ENCODE measurements at regions not wholly inside any gene's neighbourhood (a gene's known extent, or its start where the extent isn't known, plus 50 kb on each side); places are given as distances from the start of the nearest gene placed in this dataset.

DNA sequence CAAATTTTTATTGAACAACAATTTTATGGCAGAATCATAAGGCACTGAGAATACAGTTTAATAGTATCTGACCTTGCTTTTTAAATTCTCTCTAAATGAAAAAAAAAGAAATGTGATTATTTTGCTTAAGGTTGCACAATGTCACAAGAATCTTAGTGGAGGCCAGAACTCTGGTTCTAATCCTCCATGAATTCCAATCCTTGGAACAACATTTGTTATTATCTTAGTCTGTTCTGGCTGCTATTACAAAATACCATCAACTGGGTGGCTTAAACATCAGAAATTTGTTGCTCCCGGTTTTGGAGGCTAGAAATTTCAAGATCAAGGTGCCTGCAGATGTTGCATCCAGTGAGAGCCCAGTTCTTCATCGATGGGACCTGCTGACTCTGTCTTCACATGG lies 158.2 kb upstream of the POM121L12 start:
- H3K4me3 ChIP-seq (ENCODE audit: low read depth, poor library complexity, severe bottlenecking): no peak overlapping the region
- intact Hi-C loops (cut with DNase I; ENCODE audit: low total_unique reads): no loop called here
- DNase-seq (ENCODE audit: low spot score in 2 of 2): no peak
- TF ChIP-seq POLR2A (IDR thresholded peaks at IDR 0.05) (no peak), CTCF (IDR thresholded peaks at IDR 0.05) (no peak)
- 52 to 63% methylated on average over 2 of the region's 2 CpGs for WGBS, 2 donors

DNA sequence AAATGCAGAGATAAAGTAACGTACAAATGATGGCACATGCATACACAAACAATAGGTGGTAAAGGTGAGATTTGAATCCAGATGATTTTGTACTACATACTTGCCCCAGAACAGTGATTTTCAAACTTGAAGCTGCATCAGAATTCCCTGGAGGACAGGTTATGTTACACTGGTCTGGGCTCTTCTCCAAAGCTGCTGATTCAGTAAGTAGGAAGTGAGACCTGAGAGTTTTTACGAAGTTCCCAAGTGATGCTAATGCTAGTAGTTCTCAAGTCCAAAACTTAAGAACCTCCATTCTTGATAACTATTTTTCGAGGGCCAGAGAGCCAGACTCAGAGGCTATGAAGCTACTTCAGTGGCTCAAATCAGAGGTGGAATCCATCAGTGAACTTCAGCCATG lies 159.0 kb upstream of the POM121L12 start:
- H3K4me3 ChIP-seq (ENCODE audit: low read depth, poor library complexity, severe bottlenecking): no peak overlapping the region
- intact Hi-C loops (cut with DNase I; ENCODE audit: low total_unique reads): no loop called here
- DNase-seq (ENCODE audit: low spot score in 2 of 2): no peak
- no peak for TF ChIP-seq POLR2A (IDR thresholded peaks at IDR 0.05)
- TF ChIP-seq CTCF (IDR thresholded peaks at IDR 0.05): no peak
- 63 to 78% methylated on average over 3 of the region's 3 CpGs for WGBS, 2 donors

GRCh38 chr7:52863652-52864051 lies 171.8 kb upstream of the POM121L12 start:
- TF ChIP-seq POLR2A (IDR thresholded peaks at IDR 0.05): no peak
- no peak for TF ChIP-seq CTCF (IDR thresholded peaks at IDR 0.05)
- H3K4me3 ChIP-seq (ENCODE audit: low read depth, poor library complexity, severe bottlenecking): no peak overlapping the region
- intact Hi-C loops (cut with DNase I; ENCODE audit: low total_unique reads): no loop called here
- no peak for DNase-seq (ENCODE audit: low spot score in 2 of 2)
- WGBS, 2 donors: 71 to 74% methylated on average over 2 of the region's 2 CpGs

DNA sequence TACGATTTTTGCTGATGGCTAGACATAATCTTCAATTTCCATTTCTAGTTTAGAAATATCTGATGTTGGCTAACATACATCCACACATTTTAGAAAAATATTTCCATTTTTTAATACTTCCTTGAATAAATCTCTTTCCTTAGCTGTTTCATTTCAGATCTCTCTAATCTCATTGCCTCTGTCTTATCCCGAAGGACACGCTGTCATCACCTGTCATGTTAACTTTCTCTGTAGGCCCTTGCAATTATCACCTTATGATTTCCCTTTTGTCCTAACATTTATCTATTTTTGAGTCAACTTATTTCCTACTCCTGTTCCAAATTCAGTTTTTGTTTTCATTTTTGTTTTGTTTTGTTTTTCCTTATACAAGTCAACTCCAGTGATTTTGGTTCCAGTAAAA lies 173.1 kb upstream of the POM121L12 start:
- TF ChIP-seq POLR2A (IDR thresholded peaks at IDR 0.05) (no peak), CTCF (IDR thresholded peaks at IDR 0.05) (no peak)
- H3K4me3 ChIP-seq (ENCODE audit: low read depth, poor library complexity, severe bottlenecking): no peak overlapping the region
- intact Hi-C loops (cut with DNase I; ENCODE audit: low total_unique reads): no loop called here
- 90 to 93% methylated on average over 3 of the region's 3 CpGs for WGBS, 2 donors
- DNase-seq (ENCODE audit: low spot score in 2 of 2): no peak

DNA sequence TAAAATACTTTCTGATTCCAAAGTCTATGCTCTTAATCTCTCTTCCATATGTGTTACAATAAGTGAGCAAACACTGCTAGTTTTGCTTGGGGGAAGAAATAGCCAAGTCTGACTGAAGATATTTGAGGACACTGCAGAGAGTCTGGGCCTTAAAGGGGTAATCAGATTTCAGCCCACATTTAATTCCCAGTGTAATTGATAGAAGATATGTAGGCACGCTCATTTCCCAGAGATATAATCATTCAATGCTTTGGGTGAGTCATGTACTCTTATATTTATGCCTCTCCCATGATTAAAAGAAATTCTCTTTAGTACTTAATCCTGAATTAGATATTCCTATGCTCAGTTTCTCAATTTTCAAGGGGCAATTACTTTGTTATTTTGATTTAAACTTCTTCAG lies 178.1 kb upstream of the POM121L12 start:
- no peak for DNase-seq (ENCODE audit: low spot score in 2 of 2)
- intact Hi-C loops (cut with DNase I; ENCODE audit: low total_unique reads): no loop called here
- no peak overlapping the region for H3K4me3 ChIP-seq (ENCODE audit: low read depth, poor library complexity, severe bottlenecking)
- TF ChIP-seq POLR2A (IDR thresholded peaks at IDR 0.05) (no peak), CTCF (IDR thresholded peaks at IDR 0.05) (no peak)
- 0% methylated on average over 1 of the region's 1 CpG for WGBS, 2 donors

DNA sequence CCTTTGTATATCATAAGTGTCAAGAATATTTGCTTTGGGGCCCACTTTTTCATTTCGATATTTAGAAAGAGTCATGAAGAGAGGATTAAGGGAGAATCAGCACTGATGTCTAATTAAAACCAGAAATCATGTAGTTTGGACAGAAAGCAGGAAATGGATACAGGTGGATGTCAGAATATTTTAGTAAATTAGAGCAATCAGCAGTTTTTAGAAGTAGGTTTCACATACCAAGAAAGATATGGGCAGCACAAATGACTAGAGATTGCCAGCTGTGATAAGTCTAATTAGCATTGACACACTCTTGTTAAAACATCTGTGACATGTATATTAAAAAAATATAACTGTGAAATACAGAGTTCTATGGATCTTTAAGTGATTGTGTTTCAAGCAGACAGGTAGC lies 180.8 kb upstream of the POM121L12 start:
- 29 to 53% methylated on average over 1 of the region's 1 CpG for WGBS, 2 donors

More for the DNA sequence above, 180.8 kb upstream of the POM121L12 start:
- no peak for TF ChIP-seq CTCF (IDR thresholded peaks at IDR 0.05)
- TF ChIP-seq POLR2A (IDR thresholded peaks at IDR 0.05): no peak
- no peak overlapping the region for H3K4me3 ChIP-seq (ENCODE audit: low read depth, poor library complexity, severe bottlenecking)
- intact Hi-C loops (cut with DNase I; ENCODE audit: low total_unique reads): no loop called here
- DNase-seq (ENCODE audit: low spot score in 2 of 2): no peak

Data from lower leg skin (tissue), 4 donors.